Islet precursor cell (in vitro differentiated cells): ENCODE measurements at regions not wholly inside any gene's neighbourhood (a gene's known extent, or its start where the extent isn't known, plus 50 kb on each side); places are given as distances from the start of the nearest gene placed in this dataset.
A peak's percentile ranks its signal among the peaks of the same experiment; 100 is the strongest.

ENCODE experiments used
- DNase-seq: peaks from one replicate; pipeline ENCODE4 v3.0.0-alpha.2; 2018

DNA sequence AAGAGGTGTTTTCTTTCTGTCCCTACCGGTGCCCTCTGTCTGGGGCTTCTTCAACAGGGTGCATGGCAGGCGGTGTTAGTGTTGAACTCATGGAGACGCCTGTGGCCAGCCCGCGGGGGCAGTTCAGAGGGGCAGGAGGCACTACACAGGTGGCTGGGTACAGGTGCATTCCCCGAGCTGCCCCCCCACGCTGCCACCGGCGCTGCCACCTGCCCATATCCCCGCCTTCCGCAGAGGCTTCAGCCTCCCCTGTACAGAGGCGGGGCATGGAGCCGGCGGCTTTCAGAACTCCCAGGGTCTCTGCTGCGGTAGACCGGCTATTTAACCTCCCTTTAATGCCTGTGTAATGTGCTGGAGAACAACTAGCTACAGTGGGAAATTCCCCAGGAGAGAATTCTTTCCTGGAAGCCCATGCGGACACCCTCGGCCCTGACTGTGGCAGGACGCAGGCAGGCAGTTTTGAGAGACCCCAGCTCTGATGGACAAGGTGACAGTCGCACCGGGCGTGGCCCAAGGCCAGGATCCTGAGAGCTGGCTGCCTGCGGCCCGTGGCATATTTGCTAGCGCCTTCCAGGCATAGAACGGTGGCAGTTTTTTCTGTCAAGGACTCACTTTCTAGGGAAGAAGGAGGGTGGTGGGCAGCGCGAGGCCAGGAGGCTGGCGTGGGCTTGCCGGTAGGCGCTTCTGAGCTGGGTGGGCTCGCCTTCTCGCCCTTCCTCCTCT lies 53.7 kb upstream of the ZNF32 start:
- DNase-seq, result peak; percentile 49

- DNase-seq, result peak; percentile 54
Observed at GRCh38 chr10:43701295-43701694, 52.6 kb upstream of the ZNF32 start.

DNA sequence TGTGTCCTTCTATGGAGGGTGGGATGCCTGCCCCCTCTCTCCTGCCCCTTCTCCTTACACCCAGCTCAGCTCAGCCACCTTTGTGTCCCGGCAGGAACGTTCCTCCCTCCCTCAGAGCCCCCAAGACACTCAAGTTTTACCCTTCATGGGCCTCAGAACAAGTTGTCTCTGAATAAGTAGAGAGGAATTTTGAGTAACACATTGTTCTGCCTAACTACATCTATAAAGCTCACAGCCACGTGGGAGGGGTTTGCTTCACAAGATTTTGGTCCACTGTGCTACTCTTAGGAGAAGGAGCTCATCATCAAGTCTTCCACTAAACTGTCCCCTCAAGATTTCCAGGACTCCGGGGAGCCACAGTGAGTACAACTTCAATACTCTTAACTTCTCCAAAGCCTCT lies 51.6 kb upstream of the ZNF32 start:
- peak; percentile 46 for DNase-seq

- DNase-seq, result peak; percentile 4
Observed at GRCh38 chr10:43699516-43699915, 50.8 kb upstream of the ZNF32 start.
